SK-N-SH treated with all-trans-retinoic acid at 6 μM for 48 hours (cell line): ENCODE measurements at regions not wholly inside any gene's neighbourhood (a gene's known extent, or its start where the extent isn't known, plus 50 kb on each side); places are given as distances from the start of the nearest gene placed in this dataset.
"Not testable (repeated sequence)": the region's sequence is repeated elsewhere in the genome, so short reads cannot be mapped to it uniquely, and the experiment has no call there.

Source experiments
- ATAC-seq: fragments of 200-7000 bp; cut with Tn5 transposase; 3 replicates; pipeline ENCODE4 v1.9.1; 2020; ENCODE audit warnings: mild to moderate bottlenecking, moderate library complexity
- ARNTL ChIP-seq: fragments of 450-650 bp; formaldehyde crosslinking; IDR thresholded peaks from 2 replicates; pipeline ENCODE4 v1.5.0; 2020; ENCODE audit warnings: low read depth, mild to moderate bottlenecking, moderate library complexity, borderline replicate concordance
- BACH2 ChIP-seq: fragments of 250-450 bp; sonication (Bioruptor Pico); IDR thresholded peaks from 2 replicates; pipeline ENCODE4 v1.9.0; 2021; ENCODE audit warnings: mild to moderate bottlenecking, borderline replicate concordance
- CREB5 ChIP-seq: fragments of 250-450 bp; sonication (Bioruptor Pico); IDR thresholded peaks from 2 replicates; pipeline ENCODE4 v1.5.1; 2020; ENCODE audit warnings: low read depth, mild to moderate bottlenecking, moderate library complexity
- CSDC2 ChIP-seq: fragments of 250-450 bp; sonication (Bioruptor Pico); IDR thresholded peaks from 2 replicates; pipeline ENCODE4 v1.5.0; 2020; ENCODE audit warnings: mild to moderate bottlenecking, moderate library complexity
- ESRRG ChIP-seq: fragments of 250-450 bp; sonication (Bioruptor Pico); IDR thresholded peaks from 2 replicates; pipeline ENCODE4 v1.6.1; 2021; ENCODE audit warnings: mild to moderate bottlenecking
- ISL1 ChIP-seq: fragments of 250-450 bp; sonication (Bioruptor Pico); IDR thresholded peaks from 2 replicates; pipeline ENCODE4 v2.1.2; 2022; ENCODE audit warnings: mild to moderate bottlenecking, moderate library complexity
- OSR1 ChIP-seq: fragments of 250-450 bp; sonication (Bioruptor Pico); IDR thresholded peaks from 2 replicates; pipeline ENCODE4 v1.8.0; 2022; ENCODE audit warnings: moderate library complexity, mild to moderate bottlenecking, inconsistent platforms
- PATZ1 ChIP-seq: fragments of 250-450 bp; sonication (Bioruptor Pico); IDR thresholded peaks from 2 replicates; pipeline ENCODE4 v1.8.0; 2020; ENCODE audit warnings: mild to moderate bottlenecking, moderate library complexity, borderline replicate concordance
- PPARA ChIP-seq: fragments of 250-450 bp; sonication (Bioruptor Pico); IDR thresholded peaks from 2 replicates; pipeline ENCODE4 v1.5.0; 2020; ENCODE audit warnings: mild to moderate bottlenecking, borderline replicate concordance
- RARB ChIP-seq: fragments of 250-450 bp; sonication (Bioruptor Pico); IDR thresholded peaks from 2 replicates; pipeline ENCODE4 v1.8.0; 2021; ENCODE audit warnings: mild to moderate bottlenecking, moderate library complexity
- SNAI2 ChIP-seq: fragments of 250-450 bp; sonication (Bioruptor Pico); IDR thresholded peaks from 2 replicates; pipeline ENCODE4 v1.5.0; 2020; ENCODE audit warnings: mild to moderate bottlenecking, moderate library complexity
- TCF4 ChIP-seq: fragments of 250-450 bp; sonication (Bioruptor Pico); IDR thresholded peaks from 2 replicates; pipeline ENCODE4 v1.8.0; 2021; ENCODE audit warnings: mild to moderate bottlenecking, moderate library complexity, borderline replicate concordance
- TOX ChIP-seq: fragments of 250-450 bp; sonication (Bioruptor Pico); IDR thresholded peaks from 2 replicates; pipeline ENCODE4 v1.8.0; 2021; ENCODE audit warnings: mild to moderate bottlenecking, moderate library complexity, borderline replicate concordance
- ZC3H10 ChIP-seq: fragments of 250-450 bp; sonication (Bioruptor Pico); IDR thresholded peaks from 2 replicates; pipeline ENCODE4 v1.5.1; 2021; ENCODE audit warnings: mild to moderate bottlenecking, moderate library complexity
- ZFP3 ChIP-seq: fragments of 250-450 bp; sonication (Bioruptor Pico); IDR thresholded peaks from 2 replicates; pipeline ENCODE4 v1.5.0; 2020; ENCODE audit warnings: mild to moderate bottlenecking, moderate library complexity
- ZFP30 ChIP-seq: fragments of 450-650 bp; formaldehyde crosslinking; IDR thresholded peaks from 2 replicates; pipeline ENCODE4 v1.5.0; 2022; ENCODE audit warnings: mild to moderate bottlenecking, moderate library complexity
- ZNF565 ChIP-seq: fragments of 450-650 bp; formaldehyde crosslinking; conservative IDR thresholded peaks from 2 replicates; pipeline ENCODE4 v1.5.0; 2020; ENCODE audit warnings: low read depth, mild to moderate bottlenecking, moderate library complexity
- ZNF8 ChIP-seq: fragments of 450-650 bp; formaldehyde crosslinking; IDR thresholded peaks from 2 replicates; pipeline ENCODE4 v1.5.0; 2020; ENCODE audit warnings: mild to moderate bottlenecking, moderate library complexity
- TF ChIP-seq, protein P1 (sequence below): fragments of 250-450 bp; sonication (Bioruptor Pico); IDR thresholded peaks from 2 replicates; pipeline ENCODE4 v1.5.0; 2020; ENCODE audit warnings: mild to moderate bottlenecking, moderate library complexity
- TF ChIP-seq, protein P2 (sequence below): fragments of 250-450 bp; sonication (Bioruptor Pico); IDR thresholded peaks from 2 replicates; pipeline ENCODE4 v1.5.1; 2021; ENCODE audit warnings: mild to moderate bottlenecking, moderate library complexity

- TF ChIP-seq, protein P1, sequence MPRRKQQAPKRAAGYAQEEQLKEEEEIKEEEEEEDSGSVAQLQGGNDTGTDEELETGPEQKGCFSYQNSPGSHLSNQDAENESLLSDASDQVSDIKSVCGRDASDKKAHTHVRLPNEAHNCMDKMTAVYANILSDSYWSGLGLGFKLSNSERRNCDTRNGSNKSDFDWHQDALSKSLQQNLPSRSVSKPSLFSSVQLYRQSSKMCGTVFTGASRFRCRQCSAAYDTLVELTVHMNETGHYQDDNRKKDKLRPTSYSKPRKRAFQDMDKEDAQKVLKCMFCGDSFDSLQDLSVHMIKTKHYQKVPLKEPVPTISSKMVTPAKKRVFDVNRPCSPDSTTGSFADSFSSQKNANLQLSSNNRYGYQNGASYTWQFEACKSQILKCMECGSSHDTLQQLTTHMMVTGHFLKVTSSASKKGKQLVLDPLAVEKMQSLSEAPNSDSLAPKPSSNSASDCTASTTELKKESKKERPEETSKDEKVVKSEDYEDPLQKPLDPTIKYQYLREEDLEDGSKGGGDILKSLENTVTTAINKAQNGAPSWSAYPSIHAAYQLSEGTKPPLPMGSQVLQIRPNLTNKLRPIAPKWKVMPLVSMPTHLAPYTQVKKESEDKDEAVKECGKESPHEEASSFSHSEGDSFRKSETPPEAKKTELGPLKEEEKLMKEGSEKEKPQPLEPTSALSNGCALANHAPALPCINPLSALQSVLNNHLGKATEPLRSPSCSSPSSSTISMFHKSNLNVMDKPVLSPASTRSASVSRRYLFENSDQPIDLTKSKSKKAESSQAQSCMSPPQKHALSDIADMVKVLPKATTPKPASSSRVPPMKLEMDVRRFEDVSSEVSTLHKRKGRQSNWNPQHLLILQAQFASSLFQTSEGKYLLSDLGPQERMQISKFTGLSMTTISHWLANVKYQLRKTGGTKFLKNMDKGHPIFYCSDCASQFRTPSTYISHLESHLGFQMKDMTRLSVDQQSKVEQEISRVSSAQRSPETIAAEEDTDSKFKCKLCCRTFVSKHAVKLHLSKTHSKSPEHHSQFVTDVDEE (CRISPR knock-in tag), result no peak
- TF ChIP-seq PATZ1 (CRISPR knock-in tag), result no peak
- no peak for TF ChIP-seq PPARA (CRISPR knock-in tag)
- TF ChIP-seq ZFP3 (CRISPR knock-in tag), result no peak
- TF ChIP-seq ZFP30 (CRISPR knock-in tag), result no peak
- no peak for TF ChIP-seq SNAI2 (CRISPR knock-in tag)
Observed at GRCh38 chr6:26276841-26277648, 88.0 kb upstream of the BTN3A2 start (continued).

DNA sequence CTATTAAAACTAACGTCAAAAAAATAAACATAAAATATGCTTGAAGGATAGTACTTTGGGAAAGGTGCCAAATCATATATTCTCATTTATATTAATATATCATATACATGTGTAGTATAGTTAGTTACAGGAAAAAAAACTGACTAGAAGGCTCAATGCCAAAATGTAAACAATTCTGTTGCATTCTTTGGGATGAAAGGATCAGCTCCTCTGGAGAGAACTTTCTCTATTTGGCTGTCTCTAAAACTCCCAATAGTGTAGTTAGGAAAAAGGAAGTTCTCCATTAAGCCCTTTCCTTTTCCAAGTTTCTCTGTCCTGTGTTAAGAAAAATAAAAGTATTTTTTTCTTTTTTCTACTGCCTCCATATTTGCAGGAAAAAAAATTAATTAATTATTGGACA is 86.5 kb upstream of the BTN3A2 start:
- no peak for ATAC-seq
- no peak for TF ChIP-seq TCF4 (CRISPR knock-in tag)
- no peak for TF ChIP-seq SNAI2 (CRISPR knock-in tag)
- no peak for TF ChIP-seq TOX (CRISPR knock-in tag)
- TF ChIP-seq ZFP3 (CRISPR knock-in tag), result no peak
- no peak for TF ChIP-seq CSDC2
- TF ChIP-seq ZNF8 (CRISPR knock-in tag), result no peak
- no peak for TF ChIP-seq ARNTL (CRISPR knock-in tag)
- TF ChIP-seq OSR1 (CRISPR knock-in tag), result no peak
- no peak for TF ChIP-seq ISL1
- TF ChIP-seq, protein P2, sequence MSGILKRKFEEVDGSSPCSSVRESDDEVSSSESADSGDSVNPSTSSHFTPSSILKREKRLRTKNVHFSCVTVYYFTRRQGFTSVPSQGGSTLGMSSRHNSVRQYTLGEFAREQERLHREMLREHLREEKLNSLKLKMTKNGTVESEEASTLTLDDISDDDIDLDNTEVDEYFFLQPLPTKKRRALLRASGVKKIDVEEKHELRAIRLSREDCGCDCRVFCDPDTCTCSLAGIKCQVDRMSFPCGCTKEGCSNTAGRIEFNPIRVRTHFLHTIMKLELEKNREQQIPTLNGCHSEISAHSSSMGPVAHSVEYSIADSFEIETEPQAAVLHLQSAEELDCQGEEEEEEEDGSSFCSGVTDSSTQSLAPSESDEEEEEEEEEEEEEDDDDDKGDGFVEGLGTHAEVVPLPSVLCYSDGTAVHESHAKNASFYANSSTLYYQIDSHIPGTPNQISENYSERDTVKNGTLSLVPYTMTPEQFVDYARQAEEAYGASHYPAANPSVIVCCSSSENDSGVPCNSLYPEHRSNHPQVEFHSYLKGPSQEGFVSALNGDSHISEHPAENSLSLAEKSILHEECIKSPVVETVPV (CRISPR knock-in tag), result no peak
- no peak for TF ChIP-seq CREB5 (CRISPR knock-in tag)
- no peak for TF ChIP-seq ZNF565 (CRISPR knock-in tag)
- no peak for TF ChIP-seq ESRRG (CRISPR knock-in tag)
- no peak for TF ChIP-seq PPARA (CRISPR knock-in tag)
- TF ChIP-seq BACH2 (CRISPR knock-in tag), result no peak

GRCh38 chr6:26279371-26279770 is 85.6 kb upstream of the BTN3A2 start:
- not testable (repeated sequence) for ATAC-seq

DNA sequence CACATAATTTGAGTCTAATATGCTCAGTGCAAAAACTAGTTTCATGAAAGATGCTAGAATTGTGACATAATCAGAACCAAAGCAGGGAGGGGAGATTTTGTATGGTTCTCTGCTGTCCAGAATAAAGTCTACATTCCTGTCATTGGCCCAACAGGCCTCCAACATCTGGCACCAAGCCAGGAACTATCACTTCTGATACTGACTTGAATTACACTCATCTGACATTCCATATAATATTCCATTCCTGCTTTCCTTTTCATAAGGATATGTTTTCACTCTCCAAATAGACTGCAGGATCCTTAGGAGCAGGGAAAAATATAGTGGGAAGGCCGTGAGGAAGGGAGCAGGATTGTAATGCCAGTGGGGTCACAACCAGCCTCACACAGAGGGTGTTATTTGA is 84.6 kb upstream of the BTN3A2 start:
- no peak for ATAC-seq
- TF ChIP-seq ZC3H10 (CRISPR knock-in tag) (no peak), RARB (CRISPR knock-in tag) (no peak), OSR1 (CRISPR knock-in tag) (no peak)
